ENCODE measurements at regions not wholly inside any gene's neighbourhood (a gene's known extent, or its start where the extent isn't known, plus 50 kb on each side); places are given as distances from the start of the nearest gene placed in this dataset.

- peaks cover 0 to 2% of the 10 kb centered on the region in 2 experiments; a peak in 1 of 5 replicates for H3K27me3 ChIP-seq (ENCODE audit: control insufficient read depth in 2 of 2, insufficient read depth in 2 of 2, low read length in 2 of 2)
- no peaks in the 10 kb centered on the region for H3K36me3 ChIP-seq (ENCODE audit: control insufficient read depth, insufficient read depth, low read length)
- BruUV-seq (replicated peaks) = no TSS peak
- no peaks in the 10 kb centered on the region for H3K9me1 ChIP-seq (ENCODE audit: control insufficient read depth, insufficient read depth, low read length)
- peaks cover 0 to 10% of the 10 kb centered on the region in 2 experiments; a peak in 3 of 5 replicates for H3K4me1 ChIP-seq (replicated peaks in 1 of 2; ENCODE audit: control insufficient read depth in 2 of 2, insufficient read depth in 2 of 2, low read length in 2 of 2)
- no peak overlapping the region for H3K4me3 ChIP-seq
- in situ Hi-C loops (cut with MboI) (loop anchor here (5.0 kb wide), 1 partner anchor 73 kb away; no protein-coding TSS in a partner anchor), intact Hi-C loops (cut with micrococcal nuclease) (no loop called here)
- TF ChIP-seq, protein P1, sequence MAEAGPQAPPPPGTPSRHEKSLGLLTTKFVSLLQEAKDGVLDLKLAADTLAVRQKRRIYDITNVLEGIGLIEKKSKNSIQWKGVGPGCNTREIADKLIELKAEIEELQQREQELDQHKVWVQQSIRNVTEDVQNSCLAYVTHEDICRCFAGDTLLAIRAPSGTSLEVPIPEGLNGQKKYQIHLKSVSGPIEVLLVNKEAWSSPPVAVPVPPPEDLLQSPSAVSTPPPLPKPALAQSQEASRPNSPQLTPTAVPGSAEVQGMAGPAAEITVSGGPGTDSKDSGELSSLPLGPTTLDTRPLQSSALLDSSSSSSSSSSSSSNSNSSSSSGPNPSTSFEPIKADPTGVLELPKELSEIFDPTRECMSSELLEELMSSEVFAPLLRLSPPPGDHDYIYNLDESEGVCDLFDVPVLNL (CRISPR knock-in tag; IDR thresholded peaks at IDR 0.05; ENCODE audit: low read depth) = no peak
- TF ChIP-seq, protein P2, sequence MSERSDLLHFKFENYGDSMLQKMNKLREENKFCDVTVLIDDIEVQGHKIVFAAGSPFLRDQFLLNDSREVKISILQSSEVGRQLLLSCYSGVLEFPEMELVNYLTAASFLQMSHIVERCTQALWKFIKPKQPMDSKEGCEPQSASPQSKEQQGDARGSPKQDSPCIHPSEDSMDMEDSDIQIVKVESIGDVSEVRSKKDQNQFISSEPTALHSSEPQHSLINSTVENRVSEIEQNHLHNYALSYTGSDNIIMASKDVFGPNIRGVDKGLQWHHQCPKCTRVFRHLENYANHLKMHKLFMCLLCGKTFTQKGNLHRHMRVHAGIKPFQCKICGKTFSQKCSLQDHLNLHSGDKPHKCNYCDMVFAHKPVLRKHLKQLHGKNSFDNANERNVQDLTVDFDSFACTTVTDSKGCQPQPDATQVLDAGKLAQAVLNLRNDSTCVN (CRISPR knock-in tag; IDR thresholded peaks at IDR 0.05) = no peak
- TF ChIP-seq ZNF431 (CRISPR knock-in tag; IDR thresholded peaks at IDR 0.05) = no peak
- TF ChIP-seq CREBBP (IDR thresholded peaks at IDR 0.05; ENCODE audit: low read depth, low read length) = no peak
- 0 out of 2 replicates have a peak, but pooled peaks have one; percentile 15 for TF ChIP-seq ZNF316 (IDR thresholded peaks at IDR 0.05)
- WGBS (ENCODE audit: insufficient coverage, low coverage, missing lambda C conversion rate) = 5% methylated on average over 4 of the region's 4 CpGs
- no peak overlapping the region for H3K4me2 ChIP-seq (ENCODE audit: insufficient read depth, low read length)
- no peaks in the 10 kb centered on the region for H3K9me3 ChIP-seq (replicated peaks; ENCODE audit: control insufficient read depth, insufficient read depth, low read depth, low read length)
- FAIRE-seq (no peak), DNase-seq (ENCODE audit: extremely low read depth in 1 of 4, low spot score in 3 of 4) (no peak), ATAC-seq (no peak)
- ChIA-PET POLR2A (interaction anchor here (0.6 to 2.0 kb wide), 5 partner anchors 10 to 40 kb away, joined by 3 to 8 read pairs (median 3); no protein-coding TSS in a partner anchor), CTCF (ENCODE audit: low intra/inter-chr PET ratio) (no interaction called here)
- H4K20me1 ChIP-seq (replicated peaks; ENCODE audit: control insufficient read depth, insufficient read depth, low read length) = no peaks in the 10 kb centered on the region
- no peak overlapping the region for H3K9ac ChIP-seq (ENCODE audit: insufficient read depth in 1 of 2, low read depth in 2 of 2, low read length in 2 of 2)
- H3K27ac ChIP-seq (ENCODE audit: extremely low read depth, low read depth, low read length) = no peak overlapping the region
- H2AFZ ChIP-seq (ENCODE audit: low read depth, low read length) = no peak overlapping the region
- no peaks in the 10 kb centered on the region for H3K79me2 ChIP-seq (ENCODE audit: control insufficient read depth, insufficient read depth, low read length)
Measured at GRCh38 chr5:112684737-112685136, 52.9 kb upstream of the APC start.
